Stimulated activated naive CD8-positive, alpha-beta T cell treated with anti-CD3 and anti-CD28 coated beads, Interleukin-15, Interleukin-2, amounts not matched to agents 100 U/mL and 50 U/mL, for 24 hours (primary cell): ENCODE measurements at regions not wholly inside any gene's neighbourhood (a gene's known extent, or its start where the extent isn't known, plus 50 kb on each side); places are given as distances from the start of the nearest gene placed in this dataset.
"Not testable (repeated sequence)": the region's sequence is repeated elsewhere in the genome, so short reads cannot be mapped to it uniquely, and the experiment has no call there.

Source experiments
- ATAC-seq: fragments of 150-1000 bp; cut with Tn5 transposase; one replicate; pipeline ENCODE4 v1.10.0; 2021
- DNase-seq: peaks from one replicate; pipeline ENCODE4 v3.0.0; 2021

- not testable (repeated sequence) for ATAC-seq, DNase-seq
Observed at GRCh38 chr3:94507354-94507753, 444.5 kb downstream of the NSUN3 start.

- ATAC-seq = no peak
- DNase-seq = no peak
Observed at GRCh38 chr3:94512876-94513275, 450.0 kb downstream of the NSUN3 start.

- ATAC-seq (no peak), DNase-seq (no peak)
Observed at GRCh38 chr3:94513600-94513999, 450.7 kb downstream of the NSUN3 start.

- DNase-seq (no peak), ATAC-seq (no peak)
Observed at GRCh38 chr3:94515983-94516382, 453.1 kb downstream of the NSUN3 start.

GRCh38 chr3:94520364-94520763 lies 457.5 kb downstream of the NSUN3 start:
- no peak for DNase-seq
- no peak for ATAC-seq

- no peak for ATAC-seq
- DNase-seq = no peak
Observed at GRCh38 chr3:94522488-94522887, 459.6 kb downstream of the NSUN3 start.

GRCh38 chr3:94524102-94524919 lies 461.4 kb downstream of the NSUN3 start:
- ATAC-seq (no peak), DNase-seq (no peak)

- no peak for DNase-seq
- ATAC-seq = no peak
Observed at GRCh38 chr3:94525043-94525442, 462.2 kb downstream of the NSUN3 start.

GRCh38 chr3:94529816-94530215 lies 467.0 kb downstream of the NSUN3 start:
- ATAC-seq (no peak), DNase-seq (no peak)

- DNase-seq (no peak), ATAC-seq (no peak)
Observed at GRCh38 chr3:94532951-94533350, 470.1 kb downstream of the NSUN3 start.

- ATAC-seq (no peak), DNase-seq (no peak)
Observed at GRCh38 chr3:94539937-94540336, 477.1 kb downstream of the NSUN3 start.

GRCh38 chr3:94543161-94543560 lies 480.3 kb downstream of the NSUN3 start:
- ATAC-seq = no peak
- DNase-seq = no peak

GRCh38 chr3:94544131-94544789 lies 481.4 kb downstream of the NSUN3 start:
- ATAC-seq = no peak
- no peak for DNase-seq

GRCh38 chr3:94548581-94549316 lies 485.9 kb downstream of the NSUN3 start:
- no peak for DNase-seq
- ATAC-seq = no peak

- no peak for DNase-seq
- ATAC-seq = no peak
Observed at GRCh38 chr3:94561094-94561493, 498.2 kb downstream of the NSUN3 start.

GRCh38 chr3:94564247-94564646 lies 501.4 kb downstream of the NSUN3 start:
- ATAC-seq (no peak), DNase-seq (no peak)

GRCh38 chr3:94568041-94568440 lies 505.2 kb downstream of the NSUN3 start:
- ATAC-seq (no peak), DNase-seq (no peak)

- ATAC-seq (no peak), DNase-seq (no peak)
Observed at GRCh38 chr3:94573337-94573736, 510.5 kb downstream of the NSUN3 start.

GRCh38 chr3:94587291-94587690 lies 524.4 kb downstream of the NSUN3 start:
- ATAC-seq = no peak
- no peak for DNase-seq

GRCh38 chr3:94593526-94594150 lies 530.8 kb downstream of the NSUN3 start:
- DNase-seq (no peak), ATAC-seq (no peak)

GRCh38 chr3:94596141-94596540 lies 533.3 kb downstream of the NSUN3 start:
- DNase-seq (no peak), ATAC-seq (no peak)

GRCh38 chr3:94596887-94597566 lies 534.2 kb downstream of the NSUN3 start:
- no peak for DNase-seq
- no peak for ATAC-seq
